ENCODE measurements at regions not wholly inside any gene's neighbourhood (a gene's known extent, or its start where the extent isn't known, plus 50 kb on each side); places are given as distances from the start of the nearest gene placed in this dataset.
"Not testable (repeated sequence)": the region's sequence is repeated elsewhere in the genome, so short reads cannot be mapped to it uniquely, and the experiment has no call there.

DNA sequence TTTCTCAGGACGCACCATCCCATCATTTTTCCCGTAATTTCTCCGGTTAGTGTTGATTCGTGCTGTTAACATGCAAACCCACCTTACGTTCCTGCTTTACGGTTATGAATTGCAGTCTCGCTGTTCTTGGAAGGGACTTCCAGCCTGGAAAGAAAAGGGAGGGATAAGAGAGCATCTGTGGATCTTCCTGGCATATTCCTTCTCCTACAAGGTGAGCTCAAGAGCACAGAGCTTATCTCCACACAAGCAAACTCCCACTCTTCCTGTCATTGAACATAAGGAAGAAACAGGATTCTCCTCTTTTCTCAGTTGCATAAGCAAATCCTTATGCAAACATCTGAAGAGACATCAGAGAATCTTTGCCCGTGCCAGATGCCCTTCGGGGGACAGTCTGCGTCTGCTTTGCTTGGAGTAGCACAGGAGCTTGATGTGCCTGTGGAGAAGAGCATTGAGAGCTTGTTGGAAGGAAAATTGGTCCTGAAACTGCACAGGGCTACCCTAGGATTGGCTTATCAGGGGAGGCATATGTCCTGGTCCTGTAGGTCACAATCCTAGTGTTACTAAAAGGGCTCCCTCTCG lies 127.0 kb downstream of the ASMT start:
- Histone ChIP-seq H3K27ac (ENCODE audit: low read depth, low read length) (no peak overlapping the region), H3K36me3 (ENCODE audit: control insufficient read depth, insufficient read depth, low read length) (no peaks in the 10 kb centered on the region), H3K9ac (ENCODE audit: low read length) (no peak overlapping the region), H3K4me3 (ENCODE audit: low read depth, low read length) (no peak overlapping the region), H3K4me1 (ENCODE audit: control insufficient read depth, insufficient read depth, low read length) (peaks cover 4% of the 10 kb centered on the region; the same call in 1 of the 2 replicates), H3K9me3 (ENCODE audit: control insufficient read depth, insufficient read depth, low read depth, low read length) (peaks cover 21% of the 10 kb centered on the region), H3K27me3 (ENCODE audit: control insufficient read depth, insufficient read depth, low read length) (no peaks in the 10 kb centered on the region)

DNA sequence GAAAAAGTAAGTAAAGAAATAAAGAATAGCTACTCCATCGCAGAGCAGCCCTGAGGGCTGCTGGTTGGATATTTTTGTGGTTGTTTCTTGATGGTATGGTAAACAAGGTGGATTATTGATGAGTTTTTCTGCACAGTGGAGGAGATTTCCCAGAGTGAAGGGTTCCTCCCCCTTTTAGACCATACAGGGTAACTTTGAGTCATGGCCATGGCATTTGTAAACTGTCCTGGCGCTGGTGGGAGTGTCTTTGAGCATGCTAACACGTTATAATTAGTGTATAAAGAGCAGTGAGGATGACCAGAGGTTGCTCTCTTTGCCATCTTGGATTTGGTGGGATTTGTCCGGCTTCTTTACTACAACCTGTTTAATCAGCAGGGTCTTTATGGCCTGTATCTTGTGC lies 128.2 kb downstream of the ASMT start:
- no peak overlapping the region for H3K27ac ChIP-seq (ENCODE audit: low read depth, low read length)
- H3K36me3 ChIP-seq (ENCODE audit: control insufficient read depth, insufficient read depth, low read length) = no peaks in the 10 kb centered on the region
- peaks cover 21% of the 10 kb centered on the region for H3K9me3 ChIP-seq (ENCODE audit: control insufficient read depth, insufficient read depth, low read depth, low read length)
- peaks cover 4% of the 10 kb centered on the region; the same call in 1 of the 2 replicates for H3K4me1 ChIP-seq (ENCODE audit: control insufficient read depth, insufficient read depth, low read length)
- H3K9ac ChIP-seq (ENCODE audit: low read length) = no peak overlapping the region
- no peak overlapping the region for H3K4me3 ChIP-seq (ENCODE audit: low read depth, low read length)
- no peaks in the 10 kb centered on the region for H3K27me3 ChIP-seq (ENCODE audit: control insufficient read depth, insufficient read depth, low read length)

DNA sequence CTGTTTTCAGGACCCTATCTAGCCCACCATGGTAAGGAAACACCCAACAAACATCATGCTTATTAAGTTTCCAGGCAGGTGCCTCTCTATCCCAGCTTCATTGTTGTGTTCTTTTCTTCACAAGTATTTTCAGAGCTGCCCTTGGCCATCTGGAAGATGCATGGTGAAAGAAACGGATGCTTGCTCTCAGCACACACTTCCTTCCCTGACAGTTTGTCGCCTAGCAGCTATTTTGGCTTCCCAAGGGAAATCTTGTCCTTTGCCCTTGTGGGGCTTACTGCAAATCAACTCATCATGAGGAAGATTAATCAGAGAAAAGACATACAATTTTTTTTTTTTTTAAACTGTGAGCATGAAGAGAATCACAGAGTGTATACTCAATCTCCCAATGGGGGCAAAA lies 128.8 kb downstream of the ASMT start:
- Histone ChIP-seq H3K27me3 (ENCODE audit: control insufficient read depth, insufficient read depth, low read length) (no peaks in the 10 kb centered on the region), H3K4me3 (ENCODE audit: low read depth, low read length) (no peak overlapping the region), H3K27ac (ENCODE audit: low read depth, low read length) (no peak overlapping the region), H3K9ac (ENCODE audit: low read length) (no peak overlapping the region), H3K4me1 (ENCODE audit: control insufficient read depth, insufficient read depth, low read length) (no peaks in the 10 kb centered on the region), H3K9me3 (ENCODE audit: control insufficient read depth, insufficient read depth, low read depth, low read length) (peaks cover 27% of the 10 kb centered on the region), H3K36me3 (ENCODE audit: control insufficient read depth, insufficient read depth, low read length) (no peaks in the 10 kb centered on the region)

DNA sequence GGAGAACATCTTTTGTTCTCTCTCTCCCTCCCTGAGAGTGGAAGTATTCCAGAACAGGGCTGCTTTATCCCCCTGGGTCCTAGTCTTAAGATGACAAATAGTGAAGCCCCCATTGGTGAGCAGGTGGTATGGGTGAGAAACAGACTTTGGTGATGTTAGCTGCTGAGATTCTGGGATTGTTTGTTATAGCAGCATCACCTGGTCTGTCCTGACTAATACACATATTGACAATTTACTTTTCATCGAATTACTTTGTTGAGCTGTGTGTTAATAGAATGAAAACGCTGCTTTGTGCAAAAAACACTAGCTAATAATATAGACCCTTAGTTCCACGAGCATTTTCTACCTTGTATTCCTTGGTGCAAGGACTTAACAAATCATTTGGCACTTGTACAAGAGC lies 133.5 kb downstream of the ASMT start:
- no peak overlapping the region for H3K9ac ChIP-seq (ENCODE audit: low read length)
- no peaks in the 10 kb centered on the region for H3K36me3 ChIP-seq (ENCODE audit: control insufficient read depth, insufficient read depth, low read length)
- H3K4me3 ChIP-seq (ENCODE audit: low read depth, low read length) = no peak overlapping the region
- no peaks in the 10 kb centered on the region for H3K27me3 ChIP-seq (ENCODE audit: control insufficient read depth, insufficient read depth, low read length)
- no peak overlapping the region for H3K27ac ChIP-seq (ENCODE audit: low read depth, low read length)
- H3K9me3 ChIP-seq (ENCODE audit: control insufficient read depth, insufficient read depth, low read depth, low read length) = peaks cover 39% of the 10 kb centered on the region
- H3K4me1 ChIP-seq (ENCODE audit: control insufficient read depth, insufficient read depth, low read length) = no peaks in the 10 kb centered on the region

DNA sequence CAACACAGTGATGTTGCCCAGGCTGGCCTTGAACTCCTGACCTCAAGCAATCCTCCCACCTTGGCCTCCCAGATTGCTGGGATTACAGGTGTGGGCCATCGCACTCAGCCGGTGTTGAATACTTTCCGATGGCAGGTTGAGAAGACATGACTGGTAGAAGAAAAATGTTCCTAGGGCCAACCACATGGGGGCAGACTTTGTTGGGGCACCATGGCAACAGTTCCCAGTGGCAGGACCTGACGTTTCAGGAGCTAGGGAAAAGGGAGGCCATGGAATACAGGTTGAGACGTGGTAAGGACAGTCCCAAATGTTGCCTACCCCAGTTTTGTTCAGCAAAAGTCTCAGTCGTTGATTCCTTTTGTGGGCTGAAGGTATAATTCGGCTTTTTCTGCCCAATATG lies 134.6 kb downstream of the ASMT start:
- H3K36me3 ChIP-seq (ENCODE audit: control insufficient read depth, insufficient read depth, low read length) = no peaks in the 10 kb centered on the region
- H3K9me3 ChIP-seq (ENCODE audit: control insufficient read depth, insufficient read depth, low read depth, low read length) = peaks cover 28% of the 10 kb centered on the region
- no peaks in the 10 kb centered on the region for H3K4me1 ChIP-seq (ENCODE audit: control insufficient read depth, insufficient read depth, low read length)
- no peak overlapping the region for H3K4me3 ChIP-seq (ENCODE audit: low read depth, low read length)
- H3K27ac ChIP-seq (ENCODE audit: low read depth, low read length) = no peak overlapping the region
- H3K27me3 ChIP-seq (ENCODE audit: control insufficient read depth, insufficient read depth, low read length) = no peaks in the 10 kb centered on the region
- H3K9ac ChIP-seq (ENCODE audit: low read length) = no peak overlapping the region

DNA sequence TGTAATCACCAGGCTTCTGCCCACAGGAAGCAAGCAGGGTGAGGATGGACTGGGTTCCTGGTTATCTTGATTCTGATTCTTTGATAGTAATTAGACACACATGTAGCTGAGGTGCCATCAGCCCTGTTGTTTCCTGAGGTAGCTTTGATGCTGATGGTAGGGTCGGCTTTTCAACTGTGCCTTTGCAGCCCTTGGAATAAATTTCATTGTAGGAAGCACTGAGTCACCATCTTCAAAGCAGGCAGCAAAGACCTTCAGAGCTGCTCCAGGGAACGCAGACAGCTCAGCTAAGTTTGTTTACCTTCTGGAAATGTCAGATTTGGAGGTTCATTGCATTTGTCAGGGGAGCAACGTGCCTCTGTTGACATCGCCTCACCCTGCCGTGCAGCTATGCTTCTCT lies 135.4 kb downstream of the ASMT start:
- Histone ChIP-seq H3K27me3 (ENCODE audit: control insufficient read depth, insufficient read depth, low read length) (no peaks in the 10 kb centered on the region), H3K27ac (ENCODE audit: low read depth, low read length) (no peak overlapping the region), H3K36me3 (ENCODE audit: control insufficient read depth, insufficient read depth, low read length) (no peaks in the 10 kb centered on the region), H3K4me1 (ENCODE audit: control insufficient read depth, insufficient read depth, low read length) (no peaks in the 10 kb centered on the region), H3K9me3 (ENCODE audit: control insufficient read depth, insufficient read depth, low read depth, low read length) (peaks cover 20% of the 10 kb centered on the region), H3K4me3 (ENCODE audit: low read depth, low read length) (no peak overlapping the region), H3K9ac (ENCODE audit: low read length) (no peak overlapping the region)

DNA sequence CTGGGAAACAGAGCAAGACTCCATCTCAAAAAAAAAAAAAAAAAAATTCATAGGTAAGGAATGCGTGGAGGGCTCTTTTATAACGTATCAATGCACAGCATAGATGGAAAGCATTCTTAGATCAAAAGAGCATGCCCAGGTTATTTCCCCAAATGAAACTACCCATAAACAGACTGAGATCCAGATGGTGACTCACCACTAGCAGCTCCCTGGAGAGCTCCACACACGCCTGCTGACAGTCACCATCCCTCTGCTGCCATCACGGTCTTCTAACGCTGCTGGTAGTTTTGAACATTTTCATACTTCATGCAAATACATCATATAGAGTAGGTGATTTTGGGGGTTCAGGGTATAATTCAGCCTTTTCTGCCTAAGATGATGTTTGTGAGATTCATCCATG lies 136.9 kb downstream of the ASMT start:
- no peaks in the 10 kb centered on the region for H3K4me1 ChIP-seq (ENCODE audit: control insufficient read depth, insufficient read depth, low read length)
- no peak overlapping the region for H3K9ac ChIP-seq (ENCODE audit: low read length)
- no peaks in the 10 kb centered on the region for H3K36me3 ChIP-seq (ENCODE audit: control insufficient read depth, insufficient read depth, low read length)
- H3K27me3 ChIP-seq (ENCODE audit: control insufficient read depth, insufficient read depth, low read length) = no peaks in the 10 kb centered on the region; the same call in 1 of the 2 replicates
- peaks cover 20% of the 10 kb centered on the region for H3K9me3 ChIP-seq (ENCODE audit: control insufficient read depth, insufficient read depth, low read depth, low read length)
- no peak overlapping the region for H3K27ac ChIP-seq (ENCODE audit: low read depth, low read length)
- no peak overlapping the region for H3K4me3 ChIP-seq (ENCODE audit: low read depth, low read length)

DNA sequence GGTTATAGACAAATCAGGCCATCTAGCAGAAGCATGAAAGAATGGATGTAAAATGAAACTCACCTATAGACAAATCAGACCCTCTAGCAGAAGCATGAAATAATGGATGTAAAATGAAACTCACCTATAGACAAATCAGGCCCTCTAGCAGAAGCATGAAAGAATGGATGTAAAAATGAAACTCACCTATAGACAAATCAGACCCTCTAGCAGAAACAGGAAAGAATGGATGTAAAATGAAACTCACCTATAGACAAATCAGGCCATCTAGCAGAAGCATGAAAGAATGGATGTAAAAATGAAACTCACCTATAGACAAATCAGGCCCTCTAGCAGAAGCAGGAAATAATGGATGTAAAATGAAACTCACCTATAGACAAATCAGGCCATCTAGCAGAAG lies 137.9 kb downstream of the ASMT start:
- H3K36me3 ChIP-seq (ENCODE audit: control insufficient read depth, insufficient read depth, low read length); H3K27ac ChIP-seq (ENCODE audit: low read depth, low read length); H3K9ac ChIP-seq (ENCODE audit: low read length); H3K4me1 ChIP-seq (ENCODE audit: control insufficient read depth, insufficient read depth, low read length); H3K4me3 ChIP-seq (ENCODE audit: low read depth, low read length); H3K27me3 ChIP-seq (ENCODE audit: control insufficient read depth, insufficient read depth, low read length): not testable (repeated sequence)
- H3K9me3 ChIP-seq (ENCODE audit: control insufficient read depth, insufficient read depth, low read depth, low read length) = peaks cover 27% of the 10 kb centered on the region

DNA sequence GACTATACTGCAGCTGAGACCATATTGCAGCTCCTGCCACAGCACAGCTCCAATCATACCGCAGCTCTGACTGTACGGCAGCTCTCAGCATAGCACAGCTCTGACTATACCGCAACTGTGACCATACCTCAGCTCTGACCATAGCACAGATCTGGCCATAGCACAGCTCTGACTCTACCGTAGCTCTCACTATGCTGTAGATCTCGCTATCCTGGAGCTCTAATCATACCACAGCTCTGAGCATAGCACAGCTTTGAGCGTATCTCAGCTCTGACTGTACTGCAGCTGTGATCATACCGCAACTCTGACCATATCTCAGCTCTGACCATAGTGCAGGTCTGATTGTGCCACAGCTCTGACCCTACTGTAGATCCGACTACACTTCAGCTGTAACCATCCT lies 139.2 kb downstream of the ASMT start:
- Histone ChIP-seq H3K9me3 (ENCODE audit: control insufficient read depth, insufficient read depth, low read depth, low read length) (peaks cover 22% of the 10 kb centered on the region), H3K4me3 (ENCODE audit: low read depth, low read length) (no peak overlapping the region), H3K36me3 (ENCODE audit: control insufficient read depth, insufficient read depth, low read length) (no peaks in the 10 kb centered on the region), H3K4me1 (ENCODE audit: control insufficient read depth, insufficient read depth, low read length) (no peaks in the 10 kb centered on the region), H3K27me3 (ENCODE audit: control insufficient read depth, insufficient read depth, low read length) (no peaks in the 10 kb centered on the region; the same call in 1 of the 2 replicates), H3K27ac (ENCODE audit: low read depth, low read length) (no peak overlapping the region), H3K9ac (ENCODE audit: low read length) (no peak overlapping the region)

DNA sequence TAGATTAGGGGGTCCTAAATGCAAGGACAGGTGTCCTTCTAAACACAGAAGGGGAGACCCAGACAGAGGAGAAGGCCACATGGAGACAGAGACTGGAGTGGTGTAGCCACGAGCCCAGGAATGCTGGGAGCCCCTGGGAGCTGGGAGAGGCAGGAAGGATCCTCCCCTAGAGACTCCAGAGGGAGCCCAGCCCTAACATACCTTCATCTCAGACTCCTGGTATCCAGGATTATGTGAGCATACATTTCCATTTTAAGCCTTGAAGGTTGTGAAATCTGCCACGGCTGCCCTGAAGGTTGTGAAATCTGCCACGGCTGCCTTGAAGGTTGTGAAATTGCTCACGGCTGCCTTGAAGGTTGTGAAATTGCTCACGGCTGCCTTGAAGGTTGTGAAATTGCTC lies 148.4 kb downstream of the ASMT start:
- Histone ChIP-seq H3K9ac (ENCODE audit: low read length) (no peak overlapping the region), H3K9me3 (ENCODE audit: control insufficient read depth, insufficient read depth, low read depth, low read length) (peaks cover under 1% of the 10 kb centered on the region; the same call in 1 of the 2 replicates), H3K4me1 (ENCODE audit: control insufficient read depth, insufficient read depth, low read length) (no peaks in the 10 kb centered on the region), H3K27me3 (ENCODE audit: control insufficient read depth, insufficient read depth, low read length) (no peaks in the 10 kb centered on the region), H3K27ac (ENCODE audit: low read depth, low read length) (no peak overlapping the region), H3K4me3 (ENCODE audit: low read depth, low read length) (no peak overlapping the region), H3K36me3 (ENCODE audit: control insufficient read depth, insufficient read depth, low read length) (no peaks in the 10 kb centered on the region)

DNA sequence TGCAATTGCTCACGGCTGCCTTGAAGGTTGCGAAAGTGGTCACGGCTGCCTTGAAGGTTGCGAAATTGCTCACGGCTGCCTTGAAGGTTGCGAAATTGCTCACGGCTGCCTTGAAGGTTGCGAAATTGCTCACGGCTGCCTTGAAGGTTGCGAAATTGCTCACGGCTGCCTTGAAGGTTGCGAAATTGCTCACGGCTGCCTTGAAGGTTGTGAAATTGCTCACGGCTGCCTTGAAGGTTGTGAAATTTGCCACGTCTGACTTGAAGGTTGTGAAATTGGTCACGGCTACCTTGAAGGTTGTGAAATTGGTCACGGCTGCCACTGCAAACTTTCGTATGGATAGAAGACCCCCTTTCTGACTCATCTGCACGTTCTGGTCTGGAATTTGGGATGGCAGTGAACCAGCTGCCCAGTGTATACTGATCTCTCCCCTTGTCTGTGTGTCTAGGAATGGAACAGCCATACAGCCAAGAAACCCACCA lies 150.1 kb downstream of the ASMT start:
- H3K36me3 ChIP-seq (ENCODE audit: control insufficient read depth, insufficient read depth, low read length); H3K4me1 ChIP-seq (ENCODE audit: control insufficient read depth, insufficient read depth, low read length); H3K4me3 ChIP-seq (ENCODE audit: low read depth, low read length); H3K9ac ChIP-seq (ENCODE audit: low read length); H3K27me3 ChIP-seq (ENCODE audit: control insufficient read depth, insufficient read depth, low read length); H3K9me3 ChIP-seq (ENCODE audit: control insufficient read depth, insufficient read depth, low read depth, low read length); H3K27ac ChIP-seq (ENCODE audit: low read depth, low read length): not testable (repeated sequence)

DNA sequence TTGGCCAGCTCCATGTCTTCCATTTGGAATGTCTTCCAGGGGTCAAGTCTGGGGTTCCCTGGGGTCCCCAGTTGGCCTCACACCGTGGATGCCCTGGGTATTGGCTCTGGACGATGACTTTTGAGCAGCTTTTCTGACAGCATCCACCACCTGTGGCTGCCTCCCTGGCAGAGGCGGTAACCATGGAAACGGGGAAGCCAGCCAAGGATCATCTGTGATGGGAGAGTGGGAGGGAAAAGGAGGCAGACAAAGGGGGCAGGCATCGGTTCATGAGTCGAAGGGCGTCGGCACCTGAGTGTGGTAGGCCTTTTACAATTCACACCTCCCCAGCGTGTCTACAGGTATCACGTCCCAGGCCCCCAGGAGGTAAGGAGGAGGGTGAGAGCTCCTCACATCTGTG lies 152.2 kb downstream of the ASMT start:
- H3K27me3 ChIP-seq (ENCODE audit: control insufficient read depth, insufficient read depth, low read length) = no peaks in the 10 kb centered on the region
- no peak overlapping the region for H3K9ac ChIP-seq (ENCODE audit: low read length)
- H3K4me3 ChIP-seq (ENCODE audit: low read depth, low read length) = no peak overlapping the region
- H3K4me1 ChIP-seq (ENCODE audit: control insufficient read depth, insufficient read depth, low read length) = no peaks in the 10 kb centered on the region
- no peaks in the 10 kb centered on the region for H3K36me3 ChIP-seq (ENCODE audit: control insufficient read depth, insufficient read depth, low read length)
- H3K9me3 ChIP-seq (ENCODE audit: control insufficient read depth, insufficient read depth, low read depth, low read length) = no peaks in the 10 kb centered on the region
- no peak overlapping the region for H3K27ac ChIP-seq (ENCODE audit: low read depth, low read length)

All from HUES6 (cell line).